GM18511 (cell line): ENCODE measurements at regions not wholly inside any gene's neighbourhood (a gene's known extent, or its start where the extent isn't known, plus 50 kb on each side); places are given as distances from the start of the nearest gene placed in this dataset.
A peak's percentile ranks its signal among the peaks of the same experiment; 100 is the strongest.

Source experiments
- ATAC-seq: cut with Tn5 transposase; IDR thresholded peaks from one replicate; pipeline ENCODE4 v1.9.1; 2021; ENCODE audit warnings: mild to moderate bottlenecking, moderate library complexity; ENCODE audit not compliant: unreplicated experiment

- ATAC-seq: no peak
Observed at GRCh38 chr6:105821027-105821426, 265.1 kb upstream of the PRDM1 start.

GRCh38 chr6:105819745-105820144, 266.4 kb upstream of the PRDM1 start:
- no peak for ATAC-seq

- no peak for ATAC-seq
Observed at GRCh38 chr6:105818505-105818904, 267.6 kb upstream of the PRDM1 start.

- no peak for ATAC-seq
Observed at GRCh38 chr6:105817961-105818360, 268.2 kb upstream of the PRDM1 start.

- ATAC-seq: no peak
Observed at GRCh38 chr6:105817370-105817769, 268.8 kb upstream of the PRDM1 start.

- no peak for ATAC-seq
Observed at GRCh38 chr6:105816847-105817246, 269.3 kb upstream of the PRDM1 start.

- ATAC-seq: no peak
Observed at GRCh38 chr6:105815661-105816555, 270.2 kb upstream of the PRDM1 start.

GRCh38 chr6:105814745-105815536, 271.2 kb upstream of the PRDM1 start:
- ATAC-seq: no peak

GRCh38 chr6:105810922-105811482, 275.1 kb upstream of the PRDM1 start:
- ATAC-seq: no peak

GRCh38 chr6:105810105-105810921, 275.8 kb upstream of the PRDM1 start:
- peak; percentile 80 for ATAC-seq

- ATAC-seq: no peak
Observed at GRCh38 chr6:105808571-105808970, 277.6 kb upstream of the PRDM1 start.

- no peak for ATAC-seq
Observed at GRCh38 chr6:105807905-105808304, 278.2 kb upstream of the PRDM1 start.

GRCh38 chr6:105806486-105806920, 279.6 kb upstream of the PRDM1 start:
- ATAC-seq: no peak

- ATAC-seq: no peak
Observed at GRCh38 chr6:105805501-105806023, 280.6 kb upstream of the PRDM1 start.

- ATAC-seq: no peak
Observed at GRCh38 chr6:105804424-105804823, 281.7 kb upstream of the PRDM1 start.

GRCh38 chr6:105804000-105804399, 282.1 kb upstream of the PRDM1 start:
- ATAC-seq: no peak

- ATAC-seq: no peak
Observed at GRCh38 chr6:105803442-105803841, 282.7 kb upstream of the PRDM1 start.

GRCh38 chr6:105802703-105803102, 283.4 kb upstream of the PRDM1 start:
- ATAC-seq: no peak

- no peak for ATAC-seq
Observed at GRCh38 chr6:105800871-105801270, 285.3 kb upstream of the PRDM1 start.

- no peak for ATAC-seq
Observed at GRCh38 chr6:105800398-105800797, 285.7 kb upstream of the PRDM1 start.
